ENCODE measurements at regions not wholly inside any gene's neighbourhood (a gene's known extent, or its start where the extent isn't known, plus 50 kb on each side); places are given as distances from the start of the nearest gene placed in this dataset.

DNA sequence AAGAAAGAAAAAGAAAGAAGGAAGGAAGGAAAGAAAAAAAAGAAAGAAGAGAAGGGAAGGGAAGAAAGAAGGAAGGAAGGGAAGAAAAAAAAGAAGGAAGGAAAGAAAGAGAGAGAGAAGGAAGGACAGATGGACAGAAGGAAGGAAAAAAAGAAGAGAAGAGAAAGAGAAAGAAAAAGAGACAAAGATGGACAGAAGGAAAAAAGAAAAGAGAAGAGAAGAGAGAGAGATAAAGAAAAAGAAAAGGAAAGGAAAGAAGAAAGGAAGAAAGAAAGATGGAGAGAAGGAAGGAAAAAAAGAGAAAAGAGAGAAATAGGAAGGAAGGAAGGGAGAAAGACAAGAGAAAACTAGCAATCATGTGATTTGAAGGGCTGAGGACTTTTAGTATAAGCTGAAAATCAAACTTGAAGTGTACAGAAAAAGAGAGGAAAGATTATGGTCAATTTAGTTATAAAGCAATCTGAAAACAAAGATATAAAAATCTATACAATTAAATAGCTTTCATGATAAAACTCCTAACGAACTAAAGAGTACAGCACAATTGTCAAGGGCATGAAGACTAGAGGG, 115.3 kb downstream of the LTN1 start:
- DNase-seq (ENCODE audit: extremely low spot score) = no peak
- no peak for TF ChIP-seq FOXK2 (IDR thresholded peaks at IDR 0.05)
- TF ChIP-seq FOXM1 (IDR thresholded peaks at IDR 0.05; ENCODE audit: borderline replicate concordance) = no peak
- no peak for TF ChIP-seq ZNF384 (IDR thresholded peaks at IDR 0.05)
- no peak for TF ChIP-seq SP1 (IDR thresholded peaks at IDR 0.05)
- no peak for TF ChIP-seq LEF1 (IDR thresholded peaks at IDR 0.05; ENCODE audit: borderline replicate concordance)
- TF ChIP-seq ARNT (IDR thresholded peaks at IDR 0.05) = no peak
- TF ChIP-seq, protein P1, sequence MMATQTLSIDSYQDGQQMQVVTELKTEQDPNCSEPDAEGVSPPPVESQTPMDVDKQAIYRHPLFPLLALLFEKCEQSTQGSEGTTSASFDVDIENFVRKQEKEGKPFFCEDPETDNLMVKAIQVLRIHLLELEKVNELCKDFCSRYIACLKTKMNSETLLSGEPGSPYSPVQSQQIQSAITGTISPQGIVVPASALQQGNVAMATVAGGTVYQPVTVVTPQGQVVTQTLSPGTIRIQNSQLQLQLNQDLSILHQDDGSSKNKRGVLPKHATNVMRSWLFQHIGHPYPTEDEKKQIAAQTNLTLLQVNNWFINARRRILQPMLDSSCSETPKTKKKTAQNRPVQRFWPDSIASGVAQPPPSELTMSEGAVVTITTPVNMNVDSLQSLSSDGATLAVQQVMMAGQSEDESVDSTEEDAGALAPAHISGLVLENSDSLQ (IDR thresholded peaks at IDR 0.05) = no peak
- no peak for TF ChIP-seq BHLHE40 (IDR thresholded peaks at IDR 0.05; ENCODE audit: borderline replicate concordance)
- TF ChIP-seq CTBP1 (IDR thresholded peaks at IDR 0.05; ENCODE audit: borderline replicate concordance) = no peak
- no peak for TF ChIP-seq ELF4 (IDR thresholded peaks at IDR 0.05)
- TF ChIP-seq FOXA1 (IDR thresholded peaks at IDR 0.05) = no peak
- no peak for TF ChIP-seq L3MBTL2 (conservative IDR thresholded peaks at IDR 0.05)
- no peak for TF ChIP-seq HDGF (IDR thresholded peaks at IDR 0.05; ENCODE audit: borderline replicate concordance)
- ChIA-PET POLR2A (no interaction called here), CTCF (no interaction called here)

DNA sequence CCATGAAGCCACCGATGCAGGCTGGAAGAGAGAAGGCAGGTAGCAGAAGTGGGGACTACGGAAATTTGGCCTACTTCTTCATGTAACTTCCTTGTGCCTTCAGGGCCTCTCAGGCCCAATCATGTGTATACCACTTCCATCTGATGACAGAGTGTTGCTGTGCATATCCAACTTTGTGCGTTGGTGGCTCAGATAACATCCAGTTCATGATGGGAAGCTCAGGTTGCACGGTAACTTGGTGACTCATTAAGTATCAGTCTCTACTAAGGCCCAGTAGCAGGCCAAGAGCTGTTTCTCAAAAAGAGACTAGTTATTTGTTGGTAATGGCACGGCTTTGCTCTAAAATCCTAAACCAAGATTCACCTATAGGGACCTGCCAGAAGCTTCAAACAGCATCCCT, 117.6 kb downstream of the LTN1 start:
- TF ChIP-seq FOXM1 (IDR thresholded peaks at IDR 0.05; ENCODE audit: borderline replicate concordance) (no peak), FOXA1 (IDR thresholded peaks at IDR 0.05) (no peak), ELF4 (IDR thresholded peaks at IDR 0.05) (no peak), ARNT (IDR thresholded peaks at IDR 0.05) (no peak), HDGF (IDR thresholded peaks at IDR 0.05; ENCODE audit: borderline replicate concordance) (no peak), NFRKB (IDR thresholded peaks at IDR 0.05) (no peak), CTBP1 (IDR thresholded peaks at IDR 0.05; ENCODE audit: borderline replicate concordance) (no peak)
- no peak for DNase-seq (ENCODE audit: extremely low spot score)
- CTCF ChIA-PET = no interaction called here
- POLR2A ChIA-PET = no interaction called here

DNA sequence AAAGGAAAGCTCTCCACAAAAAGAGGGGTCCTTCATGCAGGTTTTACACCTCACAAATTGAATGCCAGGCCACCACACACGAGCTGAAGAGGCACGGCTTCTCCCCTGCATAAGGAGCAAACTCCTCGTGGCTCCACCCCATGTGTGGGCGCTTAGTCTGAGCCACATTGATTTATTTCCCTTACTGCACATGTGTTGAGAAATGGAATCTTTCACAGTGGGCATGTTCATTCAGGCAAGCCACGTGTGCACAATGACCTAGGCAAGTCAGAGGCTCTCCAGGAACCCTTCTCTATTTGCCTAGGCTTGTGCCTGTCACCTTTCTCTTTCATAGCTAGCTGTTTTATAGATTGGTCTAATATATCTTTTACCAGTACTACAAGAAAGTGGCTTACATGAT, 120.5 kb downstream of the LTN1 start:
- no peak for DNase-seq (ENCODE audit: extremely low spot score)
- TF ChIP-seq FOXM1 (IDR thresholded peaks at IDR 0.05; ENCODE audit: borderline replicate concordance) (no peak), ELF4 (IDR thresholded peaks at IDR 0.05) (no peak), FOXK2 (IDR thresholded peaks at IDR 0.05) (no peak), CTBP1 (IDR thresholded peaks at IDR 0.05; ENCODE audit: borderline replicate concordance) (no peak), BHLHE40 (IDR thresholded peaks at IDR 0.05; ENCODE audit: borderline replicate concordance) (no peak), ARNT (IDR thresholded peaks at IDR 0.05) (no peak), LEF1 (IDR thresholded peaks at IDR 0.05; ENCODE audit: borderline replicate concordance) (no peak), SUZ12 (IDR thresholded peaks at IDR 0.05) (no peak), NFRKB (IDR thresholded peaks at IDR 0.05) (no peak), FOXA1 (IDR thresholded peaks at IDR 0.05) (no peak), TARDBP (IDR thresholded peaks at IDR 0.05) (no peak)
- TF ChIP-seq, protein P1 (IDR thresholded peaks at IDR 0.05) = no peak
- CTCF ChIA-PET = no interaction called here
- POLR2A ChIA-PET = no interaction called here

DNA sequence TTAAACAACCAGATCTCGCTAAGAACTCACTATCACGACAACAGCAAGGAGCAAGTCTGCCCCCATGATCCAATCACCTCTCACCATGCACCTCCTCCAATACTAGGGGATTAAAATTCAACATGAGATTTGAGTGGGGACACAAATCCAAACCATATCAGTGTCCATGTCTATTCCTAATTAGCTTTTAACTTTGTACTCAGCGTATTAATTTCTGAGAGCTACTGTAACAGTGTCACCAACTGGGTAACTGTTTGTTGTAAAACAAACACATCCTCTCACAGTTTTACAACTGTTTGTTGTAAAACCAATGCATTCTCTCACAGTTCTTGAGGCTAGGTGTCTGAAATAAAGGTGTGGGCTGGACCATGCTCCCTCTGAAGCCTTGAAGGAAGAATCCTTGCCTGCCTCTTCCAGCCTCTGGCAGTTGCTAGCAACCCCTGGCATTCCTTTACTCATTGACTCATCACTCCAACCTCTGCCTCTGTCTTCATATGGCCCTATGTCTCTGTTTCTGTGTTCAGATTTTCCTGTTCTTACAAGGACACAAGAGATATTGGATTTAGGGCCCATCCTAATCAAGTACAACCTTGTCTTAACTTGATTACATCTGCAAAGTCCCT, 121.2 kb downstream of the LTN1 start:
- POLR2A ChIA-PET = no interaction called here
- CTCF ChIA-PET = no interaction called here
- TF ChIP-seq NFRKB (IDR thresholded peaks at IDR 0.05) = no peak
- TF ChIP-seq FOXA1 (IDR thresholded peaks at IDR 0.05) = no peak
- no peak for TF ChIP-seq SUZ12 (IDR thresholded peaks at IDR 0.05)
- TF ChIP-seq FOXK2 (IDR thresholded peaks at IDR 0.05) = no peak
- TF ChIP-seq BHLHE40 (IDR thresholded peaks at IDR 0.05; ENCODE audit: borderline replicate concordance) = no peak
- no peak for TF ChIP-seq SP1 (IDR thresholded peaks at IDR 0.05)
- TF ChIP-seq ZNF384 (IDR thresholded peaks at IDR 0.05) = no peak
- no peak for TF ChIP-seq ARNT (IDR thresholded peaks at IDR 0.05)
- no peak for TF ChIP-seq TARDBP (IDR thresholded peaks at IDR 0.05)
- TF ChIP-seq LEF1 (IDR thresholded peaks at IDR 0.05; ENCODE audit: borderline replicate concordance) = no peak
- no peak for TF ChIP-seq CTBP1 (IDR thresholded peaks at IDR 0.05; ENCODE audit: borderline replicate concordance)
- TF ChIP-seq ELF4 (IDR thresholded peaks at IDR 0.05) = no peak
- TF ChIP-seq FOXM1 (IDR thresholded peaks at IDR 0.05; ENCODE audit: borderline replicate concordance) = no peak
- no peak for TF ChIP-seq HDGF (IDR thresholded peaks at IDR 0.05; ENCODE audit: borderline replicate concordance)
- TF ChIP-seq, protein P1 (IDR thresholded peaks at IDR 0.05) = no peak
- DNase-seq (ENCODE audit: extremely low spot score) = no peak

DNA sequence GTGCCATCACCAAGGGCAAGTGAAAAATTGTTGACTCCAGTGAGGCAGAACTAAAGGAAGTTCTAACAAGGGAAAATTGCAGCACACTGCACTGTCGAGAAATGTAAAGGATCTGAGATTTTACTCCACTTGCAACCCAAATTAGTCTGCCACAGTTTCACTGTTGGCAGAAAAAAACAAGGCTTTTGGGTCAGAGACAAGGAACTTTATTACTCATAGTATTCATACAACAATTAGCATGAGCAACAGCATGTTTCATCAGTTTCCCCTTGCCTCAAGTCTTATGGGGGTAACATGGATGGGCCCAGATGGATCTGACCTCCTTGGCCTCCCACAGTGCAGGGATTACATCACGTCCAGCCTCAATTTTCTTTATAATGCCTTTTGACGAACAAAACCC, 125.3 kb downstream of the LTN1 start:
- CTCF ChIA-PET = no interaction called here
- DNase-seq (ENCODE audit: extremely low spot score) = no peak
- POLR2A ChIA-PET = no interaction called here
- no peak for TF ChIP-seq SUZ12 (IDR thresholded peaks at IDR 0.05)
- no peak for TF ChIP-seq ARNT (IDR thresholded peaks at IDR 0.05)
- no peak for TF ChIP-seq FOXK2 (IDR thresholded peaks at IDR 0.05)
- TF ChIP-seq FOXA1 (IDR thresholded peaks at IDR 0.05) = no peak
- TF ChIP-seq ELF4 (IDR thresholded peaks at IDR 0.05) = no peak
- TF ChIP-seq SP1 (IDR thresholded peaks at IDR 0.05) = no peak
- no peak for TF ChIP-seq TARDBP (IDR thresholded peaks at IDR 0.05)
- TF ChIP-seq CTBP1 (IDR thresholded peaks at IDR 0.05; ENCODE audit: borderline replicate concordance) = no peak

DNA sequence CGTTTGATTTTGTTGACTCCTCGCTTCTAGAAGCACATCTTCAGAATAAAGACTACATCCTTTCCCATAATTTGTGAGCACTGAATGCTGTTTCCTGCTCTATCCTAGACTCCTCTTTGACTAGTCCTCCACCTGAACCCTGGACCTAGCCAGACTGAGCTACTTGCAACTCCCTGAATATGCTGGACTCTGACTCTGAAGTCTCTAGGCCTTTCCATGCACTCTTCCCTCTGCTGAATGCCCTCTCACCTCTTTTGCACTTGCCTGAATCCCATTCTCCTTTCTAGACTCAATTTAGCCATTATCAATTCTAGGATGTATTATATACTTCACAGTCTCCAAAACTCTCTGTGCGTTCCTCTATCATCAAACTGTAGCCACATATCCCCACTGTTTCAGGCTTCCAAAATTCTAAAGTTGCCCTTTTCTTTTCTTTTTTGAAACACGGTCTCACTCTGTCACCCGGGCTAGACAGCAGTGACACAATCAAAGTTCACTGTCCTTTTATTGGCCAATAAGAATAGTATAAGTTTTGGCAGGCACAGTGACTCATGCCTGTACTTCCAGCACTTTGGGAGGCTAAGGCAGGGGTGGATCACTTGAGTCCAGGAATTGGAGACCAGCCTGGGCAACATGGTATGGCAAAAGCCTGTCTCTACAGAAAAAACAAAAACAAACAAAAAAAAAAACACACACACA, 127.0 kb downstream of the LTN1 start:
- ChIA-PET CTCF (no interaction called here), POLR2A (no interaction called here)
- no peak for TF ChIP-seq FOXA1 (IDR thresholded peaks at IDR 0.05)
- no peak for TF ChIP-seq NFRKB (IDR thresholded peaks at IDR 0.05)
- no peak for TF ChIP-seq ARNT (IDR thresholded peaks at IDR 0.05)
- TF ChIP-seq CTBP1 (IDR thresholded peaks at IDR 0.05; ENCODE audit: borderline replicate concordance) = no peak
- TF ChIP-seq FOXM1 (IDR thresholded peaks at IDR 0.05; ENCODE audit: borderline replicate concordance) = no peak
- TF ChIP-seq ZNF384 (IDR thresholded peaks at IDR 0.05) = no peak
- no peak for TF ChIP-seq HDGF (IDR thresholded peaks at IDR 0.05; ENCODE audit: borderline replicate concordance)
- no peak for DNase-seq (ENCODE audit: extremely low spot score)

All from HEK293T (cell line).